Activated CD8-positive, alpha-beta T cell treated with anti-CD3 and anti-CD28 coated beads, Interleukin-2, amount 10 ng/mL, durations not matched to agents 7 days and 5 days (primary cell): ENCODE measurements at regions not wholly inside any gene's neighbourhood (a gene's known extent, or its start where the extent isn't known, plus 50 kb on each side); places are given as distances from the start of the nearest gene placed in this dataset.
"Not testable (repeated sequence)": the region's sequence is repeated elsewhere in the genome, so short reads cannot be mapped to it uniquely, and the experiment has no call there.

ENCODE experiments used
- ATAC-seq: fragments of 150-1000 bp; cut with Tn5 transposase; one replicate; pipeline ENCODE4 v1.10.0; 2021; ENCODE audit warnings: moderate library complexity
- CTCF ChIA-PET: fragments of 350-600 bp; sonication (Branson Sonifier 250); formaldehyde crosslinking; loops from one replicate; lab custom pipeline; 2021; ENCODE audit warnings: antibody characterized with exemption; lab: Charles Lee
- POLR2A ChIA-PET: fragments of 350-600 bp; sonication (Branson Sonifier 250); formaldehyde crosslinking; loops from one replicate; lab custom pipeline; 2021; ENCODE audit warnings: antibody characterized with exemption; lab: Charles Lee
- DNase-seq: peaks from one replicate; pipeline ENCODE4 v3.0.0-alpha.2; 2020
- H3K27ac Mint-ChIP-seq: one replicate; pipeline ENCODE4 v1.8.0; 2021; ENCODE audit warnings: mild to moderate bottlenecking, mixed read lengths
- H3K27me3 Mint-ChIP-seq: one replicate; pipeline ENCODE4 v1.8.0; 2021; ENCODE audit warnings: low read depth, mixed read lengths
- H3K36me3 Mint-ChIP-seq: one replicate; pipeline ENCODE4 v1.8.0; 2021; ENCODE audit warnings: low read depth, mixed read lengths
- H3K4me1 Mint-ChIP-seq: one replicate; pipeline ENCODE4 v1.8.0; 2021; ENCODE audit warnings: low read depth, mixed read lengths
- H3K4me3 Mint-ChIP-seq: one replicate; pipeline ENCODE4 v1.8.0; 2021; ENCODE audit warnings: mild to moderate bottlenecking, mixed read lengths
- H3K9me3 Mint-ChIP-seq: one replicate; pipeline ENCODE4 v1.8.0; 2022; ENCODE audit warnings: mixed read lengths; ENCODE audit not compliant: insufficient read depth

GRCh38 chr6:168193816-168194721 is 115.1 kb upstream of the FRMD1 start:
- ChIA-PET CTCF (no interaction called here), POLR2A (no interaction called here)
- ATAC-seq (no peak), DNase-seq (no peak)
- H3K4me3 Mint-ChIP-seq: no peak overlapping the region
- no peaks in the 10 kb centered on the region for H3K36me3 Mint-ChIP-seq
- no peaks in the 10 kb centered on the region for H3K4me1 Mint-ChIP-seq
- no peaks in the 10 kb centered on the region for H3K27me3 Mint-ChIP-seq
- no peaks in the 10 kb centered on the region for H3K9me3 Mint-ChIP-seq
- H3K27ac Mint-ChIP-seq: no peak overlapping the region

DNA sequence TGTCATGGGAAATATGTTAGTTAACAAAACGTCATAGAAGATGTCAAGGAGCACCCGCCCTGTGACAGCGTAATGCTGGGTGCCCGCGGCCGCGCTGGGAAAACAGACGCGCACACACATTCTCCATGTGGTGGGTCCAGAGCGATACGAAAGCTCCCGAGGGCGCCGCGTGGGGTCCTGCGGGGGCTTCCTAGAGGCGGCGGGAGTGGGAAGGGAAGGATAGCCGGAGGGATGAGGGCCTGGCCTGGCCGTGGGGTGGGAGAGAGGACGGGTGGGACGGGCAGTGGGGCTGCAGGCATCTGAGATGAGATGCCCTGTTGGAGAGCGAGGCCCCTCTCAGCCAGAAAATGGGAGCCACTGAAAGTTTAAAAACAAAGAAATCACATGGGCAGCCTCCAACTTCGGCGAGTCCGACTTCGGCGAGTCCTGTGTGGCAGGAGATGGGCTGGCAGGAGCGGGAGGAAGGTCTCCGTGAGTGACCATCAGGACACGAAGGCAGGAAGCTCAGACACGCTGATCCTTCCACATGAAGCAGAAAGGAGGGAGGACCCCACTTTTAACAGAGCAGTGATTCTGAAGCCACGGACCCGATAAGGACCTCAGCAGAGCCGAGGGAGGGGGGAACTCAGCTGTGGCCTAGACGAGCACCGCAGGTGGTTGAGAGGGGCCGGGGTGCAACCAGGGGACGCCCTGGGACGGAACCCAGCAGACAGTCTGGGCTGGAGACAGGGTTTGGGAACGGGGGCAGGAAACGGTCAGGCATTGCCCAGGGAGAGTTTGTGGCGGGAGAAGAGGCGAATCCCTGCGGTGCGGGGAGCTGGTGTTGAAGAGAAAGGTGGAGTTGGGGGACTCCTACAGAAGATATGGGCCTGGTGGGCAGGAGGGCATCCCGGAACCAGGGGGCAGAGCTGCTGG is 114.1 kb upstream of the FRMD1 start:
- POLR2A ChIA-PET: no interaction called here
- Mint-ChIP-seq H3K4me3 (no peak overlapping the region), H3K4me1 (no peaks in the 10 kb centered on the region), H3K27me3 (no peaks in the 10 kb centered on the region), H3K27ac (no peak overlapping the region), H3K9me3 (no peaks in the 10 kb centered on the region), H3K36me3 (no peaks in the 10 kb centered on the region)
- DNase-seq (no peak), ATAC-seq (no peak)
- CTCF ChIA-PET: no interaction called here

DNA sequence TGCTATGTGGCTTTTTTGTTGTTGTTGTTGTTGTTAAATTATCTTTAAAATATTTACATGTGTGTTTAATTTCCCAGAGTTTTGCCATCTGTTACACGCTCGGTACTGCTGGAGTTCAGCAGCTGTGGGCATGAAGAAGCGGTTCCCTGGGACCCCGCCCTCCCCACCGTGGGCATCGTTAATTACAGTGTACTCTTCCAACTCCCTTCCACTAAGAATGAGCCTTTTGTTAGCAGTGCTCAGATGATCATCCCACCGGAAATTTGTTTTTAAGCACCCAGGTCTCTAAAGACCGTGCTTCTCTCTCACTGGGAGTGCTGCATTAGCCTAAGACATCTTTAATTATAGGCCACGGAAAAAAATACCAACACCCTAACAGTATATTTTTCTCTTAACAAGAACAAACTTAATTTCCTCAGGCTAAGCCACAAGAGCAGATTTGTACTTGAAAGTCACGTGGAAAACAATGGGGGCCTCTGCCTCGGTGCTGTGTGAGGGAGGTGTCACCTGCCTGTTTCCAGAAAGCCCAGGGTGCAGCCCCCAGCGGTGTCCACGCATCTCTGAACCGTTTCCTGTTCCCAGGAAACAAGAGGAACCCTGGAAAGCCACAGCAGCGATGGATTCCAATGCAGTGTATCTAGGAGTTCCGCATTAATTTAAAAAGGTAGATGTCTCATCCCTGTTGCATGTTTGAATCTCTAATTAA is 113.3 kb upstream of the FRMD1 start:
- Mint-ChIP-seq H3K27me3 (no peaks in the 10 kb centered on the region), H3K27ac (no peak overlapping the region), H3K36me3 (no peaks in the 10 kb centered on the region), H3K9me3 (no peaks in the 10 kb centered on the region), H3K4me3 (no peak overlapping the region), H3K4me1 (no peaks in the 10 kb centered on the region)
- ChIA-PET CTCF (no interaction called here), POLR2A (no interaction called here)
- no peak for DNase-seq
- ATAC-seq: no peak

DNA sequence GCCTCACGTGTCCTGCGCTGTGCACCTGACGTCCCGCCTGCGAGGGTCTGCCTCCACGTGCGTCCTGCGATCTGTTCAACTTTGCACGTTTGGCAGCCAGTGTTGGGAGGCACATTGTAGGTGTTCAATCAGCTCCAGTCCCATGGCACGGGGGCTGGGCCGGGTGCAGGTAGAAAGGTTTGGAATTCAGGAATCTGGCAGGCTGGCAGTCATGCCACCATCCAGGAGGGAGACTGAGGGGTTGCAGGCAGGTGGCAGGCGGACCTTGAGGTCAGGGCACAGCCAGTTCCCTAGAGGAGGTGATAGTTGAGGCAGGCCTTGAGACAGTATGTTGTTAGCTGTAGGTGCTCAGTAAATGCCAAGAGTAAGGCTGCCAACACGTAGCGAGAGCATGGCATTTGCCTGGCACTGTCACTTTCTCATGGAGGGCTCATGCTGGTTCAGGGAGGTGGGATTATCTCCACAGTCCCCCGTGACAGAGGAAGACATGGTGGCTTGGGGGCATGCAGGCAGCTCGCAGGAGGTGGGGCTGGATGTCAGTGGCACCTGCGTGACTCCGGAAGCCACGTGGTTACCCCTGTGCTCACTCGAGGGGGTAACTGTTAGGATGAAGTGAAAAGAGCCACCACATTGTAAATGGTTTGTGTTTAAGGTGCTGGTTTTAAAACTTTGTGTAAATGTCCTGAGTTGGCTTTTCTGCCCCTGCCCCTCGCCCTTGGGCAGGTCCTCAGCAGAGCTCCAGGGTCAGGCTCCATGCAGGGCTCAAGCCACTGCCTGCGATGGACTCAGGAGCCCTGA is 111.8 kb upstream of the FRMD1 start:
- ChIA-PET POLR2A (no interaction called here), CTCF (no interaction called here)
- no peak for DNase-seq
- ATAC-seq: no peak
- Mint-ChIP-seq H3K27ac (no peak overlapping the region), H3K36me3 (no peaks in the 10 kb centered on the region), H3K27me3 (no peaks in the 10 kb centered on the region), H3K4me3 (no peak overlapping the region), H3K9me3 (no peaks in the 10 kb centered on the region), H3K4me1 (no peaks in the 10 kb centered on the region)

DNA sequence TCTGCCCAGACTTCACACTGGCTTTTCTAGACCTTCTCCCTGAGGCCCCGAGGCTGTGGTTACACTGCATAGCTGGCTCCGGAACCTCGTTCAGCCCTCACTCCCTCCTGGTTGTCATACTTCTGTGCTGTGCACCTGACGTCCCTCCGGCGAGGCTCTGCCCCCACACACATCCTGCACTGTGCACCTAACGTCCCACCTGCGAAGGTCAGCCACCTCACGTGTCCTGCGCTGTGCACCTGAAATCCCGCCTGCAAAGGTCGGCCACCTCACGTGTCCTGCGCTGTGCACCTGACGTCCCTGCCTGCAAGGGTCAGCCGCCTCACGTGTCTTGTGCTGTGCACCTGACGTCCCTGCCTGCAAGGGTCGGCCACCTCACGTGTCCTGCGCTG is 111.0 kb upstream of the FRMD1 start:
- H3K27me3 Mint-ChIP-seq: no peaks in the 10 kb centered on the region
- no peaks in the 10 kb centered on the region for H3K9me3 Mint-ChIP-seq
- no peaks in the 10 kb centered on the region for H3K36me3 Mint-ChIP-seq
- POLR2A ChIA-PET: no interaction called here
- ATAC-seq (no peak), DNase-seq (no peak)
- CTCF ChIA-PET: no interaction called here
- no peak overlapping the region for H3K4me3 Mint-ChIP-seq
- no peaks in the 10 kb centered on the region for H3K4me1 Mint-ChIP-seq
- H3K27ac Mint-ChIP-seq: no peak overlapping the region

- no peak overlapping the region for H3K27ac Mint-ChIP-seq
- DNase-seq (no peak), ATAC-seq (no peak)
- ChIA-PET POLR2A (no interaction called here), CTCF (no interaction called here)
- no peaks in the 10 kb centered on the region for H3K27me3 Mint-ChIP-seq
- H3K4me1 Mint-ChIP-seq: no peaks in the 10 kb centered on the region
- H3K9me3 Mint-ChIP-seq: no peaks in the 10 kb centered on the region
- no peaks in the 10 kb centered on the region for H3K36me3 Mint-ChIP-seq
- no peak overlapping the region for H3K4me3 Mint-ChIP-seq
Measured at GRCh38 chr6:168189200-168190013, 110.4 kb upstream of the FRMD1 start.

DNA sequence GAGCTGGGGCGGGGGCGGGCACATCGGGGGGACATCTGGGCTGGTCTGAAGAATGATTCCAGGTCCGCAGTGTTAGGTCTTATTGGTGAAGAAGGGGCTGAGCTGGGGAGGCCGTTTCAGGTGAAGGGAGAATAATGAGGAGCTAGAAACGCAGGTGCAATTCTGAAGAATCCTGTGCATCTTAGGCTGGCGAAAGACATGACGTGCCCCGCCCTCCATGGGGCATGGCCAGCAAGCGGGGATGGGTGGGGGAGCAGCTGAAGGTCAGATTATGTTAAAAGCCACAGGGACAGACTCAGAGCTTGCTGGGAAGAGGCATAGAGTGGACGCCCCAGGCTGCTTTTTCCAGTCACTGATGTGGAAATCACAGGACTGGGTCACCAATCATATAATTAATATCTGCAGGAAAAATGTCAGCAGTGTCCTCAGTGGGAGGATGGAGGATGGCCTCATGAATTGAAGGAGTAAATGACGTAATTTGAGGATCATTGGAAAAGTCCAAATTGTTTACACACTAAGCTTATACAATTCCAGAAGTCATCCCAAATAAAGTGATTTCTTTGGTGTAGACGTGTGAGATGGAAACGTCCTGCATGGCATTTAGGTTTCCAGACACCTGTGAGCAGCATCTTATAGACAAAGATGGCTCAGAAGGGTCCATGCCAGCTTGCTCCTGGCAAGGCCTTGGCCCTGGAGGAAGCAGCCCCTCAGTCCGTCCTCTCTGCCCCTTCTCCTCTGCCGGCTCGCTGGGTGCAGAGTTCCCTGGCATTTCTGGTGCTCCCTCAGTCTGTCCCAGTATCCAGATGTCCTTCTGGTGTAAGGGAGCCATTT is 109.6 kb upstream of the FRMD1 start:
- no peaks in the 10 kb centered on the region for H3K9me3 Mint-ChIP-seq
- POLR2A ChIA-PET: no interaction called here
- H3K4me1 Mint-ChIP-seq: no peaks in the 10 kb centered on the region
- H3K4me3 Mint-ChIP-seq: no peak overlapping the region
- DNase-seq (no peak), ATAC-seq (no peak)
- H3K27me3 Mint-ChIP-seq: no peaks in the 10 kb centered on the region
- H3K27ac Mint-ChIP-seq: no peak overlapping the region
- no peaks in the 10 kb centered on the region for H3K36me3 Mint-ChIP-seq
- CTCF ChIA-PET: no interaction called here

DNA sequence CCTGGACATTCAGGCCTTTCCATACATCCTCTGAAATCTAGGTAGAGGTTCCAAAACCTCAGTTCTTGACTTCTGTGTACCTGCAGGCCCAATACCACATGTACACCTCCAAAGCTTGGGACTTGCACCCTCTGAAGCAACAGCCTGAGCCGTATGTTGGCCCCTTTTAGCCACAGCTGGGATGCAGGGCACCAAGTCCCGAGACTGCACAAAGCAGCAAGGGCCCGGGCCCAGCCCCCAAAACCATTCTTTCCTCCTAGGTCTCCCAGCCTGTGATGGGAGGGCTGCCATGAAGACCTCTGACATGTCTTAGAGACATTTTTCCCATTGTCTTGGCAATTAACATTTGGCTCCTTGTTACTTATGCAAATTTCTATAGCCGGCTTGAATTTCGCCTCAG is 107.4 kb upstream of the FRMD1 start:
- no peak for DNase-seq

DNA sequence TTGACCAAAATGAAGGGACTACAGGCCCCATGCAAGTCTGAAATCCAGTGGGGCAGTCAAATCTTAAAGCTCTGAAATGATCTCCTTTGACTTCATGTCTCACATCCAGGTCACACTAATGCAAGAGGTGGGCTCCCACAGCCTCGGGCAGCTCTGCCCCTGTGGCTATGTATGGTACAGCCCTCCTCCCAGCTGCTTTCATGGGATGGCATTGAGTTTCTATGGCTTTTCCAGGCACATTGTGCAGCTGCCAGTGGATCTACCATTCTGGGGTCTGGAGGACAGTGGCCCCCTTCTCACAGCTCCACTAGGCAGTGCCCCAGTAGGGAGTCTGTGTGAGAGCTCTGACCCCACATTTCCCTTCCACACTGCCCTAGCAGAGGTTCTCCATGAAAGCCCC is 107.0 kb upstream of the FRMD1 start:
- POLR2A ChIA-PET, H3K9me3 Mint-ChIP-seq, ATAC-seq, CTCF ChIA-PET, DNase-seq, H3K4me1 Mint-ChIP-seq, H3K27ac Mint-ChIP-seq, H3K4me3 Mint-ChIP-seq, H3K27me3 Mint-ChIP-seq, H3K36me3 Mint-ChIP-seq: not testable (repeated sequence)

More for the DNA sequence above, 107.4 kb upstream of the FRMD1 start:
- H3K4me1 Mint-ChIP-seq: no peaks in the 10 kb centered on the region
- POLR2A ChIA-PET: no interaction called here
- no peak overlapping the region for H3K27ac Mint-ChIP-seq
- H3K4me3 Mint-ChIP-seq: no peak overlapping the region
- H3K36me3 Mint-ChIP-seq: no peaks in the 10 kb centered on the region
- no peaks in the 10 kb centered on the region for H3K9me3 Mint-ChIP-seq
- no peaks in the 10 kb centered on the region for H3K27me3 Mint-ChIP-seq
- ATAC-seq: no peak
- CTCF ChIA-PET: no interaction called here

- ATAC-seq: no peak
- Mint-ChIP-seq H3K9me3 (no peaks in the 10 kb centered on the region), H3K36me3 (no peaks in the 10 kb centered on the region), H3K4me1 (no peaks in the 10 kb centered on the region), H3K4me3 (no peak overlapping the region), H3K27ac (no peak overlapping the region), H3K27me3 (no peaks in the 10 kb centered on the region)
- DNase-seq: no peak
- ChIA-PET CTCF (no interaction called here), POLR2A (no interaction called here)
Measured at GRCh38 chr6:168184701-168185100, 105.7 kb upstream of the FRMD1 start.
